ENCODE measurements at regions not wholly inside any gene's neighbourhood (a gene's known extent, or its start where the extent isn't known, plus 50 kb on each side); places are given as distances from the start of the nearest gene placed in this dataset.

- TF ChIP-seq RCOR1 (IDR thresholded peaks at IDR 0.05; ENCODE audit: low read length) = no peak
- no peak for TF ChIP-seq FOXJ3 (CRISPR knock-in tag; IDR thresholded peaks at IDR 0.05)
Observed at GRCh38 chr5:162392336-162392735, 324.8 kb downstream of the GABRG2 start.

Data from SK-N-SH (cell line).